NCI-H2171 (cell line): ENCODE measurements at regions not wholly inside any gene's neighbourhood (a gene's known extent, or its start where the extent isn't known, plus 50 kb on each side); places are given as distances from the start of the nearest gene placed in this dataset.
"Not testable (repeated sequence)": the region's sequence is repeated elsewhere in the genome, so short reads cannot be mapped to it uniquely, and the experiment has no call there.

Experiments
- DNase-seq: peaks from one replicate; lab custom pipeline; 2025; lab: John Stamatoyannopoulos, UW

- DNase-seq, result no peak
These were observed 120.2 kb upstream of the TMEM229A start for GRCh38 chr7:124152859-124153692.

GRCh38 chr7:124137664-124138063 is 104.8 kb upstream of the TMEM229A start:
- no peak for DNase-seq

- no peak for DNase-seq
These were observed 91.3 kb upstream of the TMEM229A start for GRCh38 chr7:124124201-124124600.

- no peak for DNase-seq
These were observed 88.0 kb upstream of the TMEM229A start for GRCh38 chr7:124120911-124121310.

- DNase-seq, result no peak
These were observed 80.2 kb upstream of the TMEM229A start for GRCh38 chr7:124113045-124113444.

GRCh38 chr7:124106575-124106974 is 73.7 kb upstream of the TMEM229A start:
- no peak for DNase-seq

- no peak for DNase-seq
These were observed 68.4 kb upstream of the TMEM229A start for GRCh38 chr7:124101173-124101768.

DNA sequence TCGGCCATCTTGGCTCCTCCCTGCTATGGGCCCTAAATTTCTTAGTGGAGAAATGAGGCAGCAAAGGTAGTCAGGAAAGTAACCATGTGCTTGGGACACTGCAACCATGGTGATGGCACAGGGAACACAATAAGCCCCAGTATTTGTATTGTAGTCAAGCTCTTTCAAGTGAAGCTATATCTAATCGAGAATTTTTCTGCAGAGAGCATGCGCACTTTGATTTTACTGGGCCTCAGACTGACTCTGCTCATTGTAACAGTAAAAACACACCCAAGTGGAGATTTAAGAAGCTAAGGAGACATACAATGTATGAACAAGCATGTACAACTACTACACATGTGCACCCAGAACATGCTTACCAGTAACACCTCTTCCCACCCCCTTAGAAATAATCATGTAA is 67.3 kb upstream of the TMEM229A start:
- DNase-seq, result no peak

DNA sequence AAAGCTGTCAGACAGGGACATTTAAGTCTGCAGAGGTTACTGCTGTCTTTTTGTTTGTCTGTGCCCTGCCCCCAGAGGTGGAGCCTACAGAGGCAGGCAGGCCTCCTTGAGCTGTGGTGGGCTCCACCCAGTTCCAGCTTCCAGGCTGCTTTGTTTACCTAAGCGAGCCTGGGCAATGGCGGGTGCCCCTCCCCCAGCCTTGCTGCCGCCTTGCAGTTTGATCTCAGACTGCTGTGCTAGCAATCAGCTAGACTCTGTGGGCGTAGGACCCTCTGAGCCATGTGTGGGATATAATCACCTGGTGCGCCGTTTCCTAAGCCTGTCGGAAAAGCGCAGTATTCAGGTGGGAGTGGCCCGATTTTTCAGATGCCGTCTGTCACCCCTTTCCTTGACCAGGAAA is 66.7 kb upstream of the TMEM229A start:
- DNase-seq, result not testable (repeated sequence)

- DNase-seq, result no peak
These were observed 56.8 kb upstream of the TMEM229A start for GRCh38 chr7:124089621-124090020.

- DNase-seq, result no peak
These were observed 55.7 kb upstream of the TMEM229A start for GRCh38 chr7:124088590-124088989.

DNA sequence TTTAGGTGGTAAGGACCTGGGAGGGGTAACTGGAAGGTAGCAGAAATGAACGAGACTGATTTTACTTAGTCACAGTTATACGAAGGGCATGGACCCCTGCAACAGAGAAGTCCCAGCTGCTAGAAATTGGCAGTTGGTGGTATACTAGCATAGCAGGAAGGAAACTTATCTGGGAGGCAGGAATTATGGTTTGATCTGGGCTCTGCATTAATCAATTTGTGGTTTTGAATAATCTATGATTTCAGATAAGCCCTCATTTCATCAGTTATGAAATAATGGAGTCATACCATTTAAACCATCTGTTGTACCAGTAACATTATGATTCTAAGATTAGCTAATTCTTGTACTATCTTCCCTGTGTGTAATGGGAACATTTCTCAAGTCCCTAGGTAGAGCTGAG is 54.0 kb upstream of the TMEM229A start:
- DNase-seq, result no peak

- peak; percentile 26 for DNase-seq
These were observed 52.3 kb upstream of the TMEM229A start for GRCh38 chr7:124085179-124085578.

DNA sequence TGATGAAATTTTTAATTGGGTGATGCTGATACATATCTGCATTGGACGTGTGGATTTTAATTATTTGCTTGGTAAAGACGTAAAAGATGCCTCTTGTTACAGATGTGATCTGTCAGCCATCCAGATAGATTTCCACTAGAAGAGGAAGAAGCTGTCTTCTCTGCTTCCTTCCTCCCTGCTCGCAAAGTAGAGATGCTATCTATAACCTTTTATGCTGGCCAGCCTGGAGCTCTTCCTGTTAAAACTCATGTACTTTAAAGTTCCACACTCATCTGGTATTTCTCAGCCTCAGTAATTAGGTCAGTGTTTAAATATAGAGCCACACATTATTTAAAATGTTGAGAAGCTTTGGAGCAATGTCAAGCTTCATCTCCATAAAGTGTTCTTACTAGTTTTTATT is 51.2 kb upstream of the TMEM229A start:
- no peak for DNase-seq
